ENCODE measurements at regions not wholly inside any gene's neighbourhood (a gene's known extent, or its start where the extent isn't known, plus 50 kb on each side); places are given as distances from the start of the nearest gene placed in this dataset.

DNA sequence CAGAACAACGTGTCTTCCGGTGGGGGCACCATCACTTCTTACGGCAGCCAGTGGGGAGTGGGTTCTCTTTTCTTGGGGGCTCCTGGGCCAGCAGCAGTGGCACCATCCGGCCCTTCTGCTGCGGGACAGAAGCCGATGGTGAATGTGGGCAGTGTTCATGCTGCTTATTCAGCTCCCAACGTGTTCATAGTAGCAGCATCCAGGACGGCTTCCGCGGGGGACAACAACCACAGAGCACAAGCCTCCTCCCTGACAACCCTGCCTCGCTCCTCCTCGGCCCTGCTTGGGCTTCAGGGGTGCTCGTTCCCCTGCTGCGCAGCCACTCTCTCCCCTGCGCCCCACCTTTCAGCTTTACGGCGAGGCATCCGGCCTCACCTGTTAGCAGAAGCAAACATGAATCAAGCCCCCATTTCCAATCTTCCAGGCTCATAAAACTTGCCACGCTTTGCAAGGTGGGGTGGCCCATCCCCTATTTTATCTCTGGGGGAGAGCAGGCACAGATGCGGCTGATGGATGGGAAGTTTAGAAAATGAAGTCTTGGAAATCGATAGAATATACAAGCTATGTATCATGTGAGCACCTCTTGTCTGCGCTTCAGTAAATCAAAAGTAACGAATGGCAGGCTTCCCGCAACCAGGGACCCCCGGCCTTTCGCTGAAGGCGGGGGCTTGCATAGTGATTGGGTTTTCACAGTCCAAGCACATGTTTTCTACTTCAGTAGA lies 191.8 kb upstream of the NECTIN1 start:
- no peaks in the 10 kb centered on the region for H3K9me3 ChIP-seq (ENCODE audit: control insufficient read depth in 2 of 2, insufficient read depth in 1 of 2, low read depth in 1 of 2, low read length in 1 of 2)
- H3K27ac ChIP-seq (ENCODE audit: low read depth in 2 of 2, low read length in 1 of 2): no peak overlapping the region
- H3K4me3 ChIP-seq (ENCODE audit: low read depth in 1 of 2, low read length in 2 of 2): no peak overlapping the region
- 84 to 87% methylated on average over 27 of the region's 27 CpGs for WGBS, 2 donors
- H3K27me3 ChIP-seq (ENCODE audit: control insufficient read depth in 1 of 2, insufficient read depth in 2 of 2, low read length in 2 of 2): no peaks in the 10 kb centered on the region
- H3K36me3 ChIP-seq (ENCODE audit: control insufficient read depth in 2 of 2, insufficient read depth in 2 of 2, low read length in 1 of 2): no peaks in the 10 kb centered on the region
- no peaks in the 10 kb centered on the region for H3K4me1 ChIP-seq (ENCODE audit: control insufficient read depth in 2 of 2, insufficient read depth in 2 of 2, low read length in 1 of 2)

DNA sequence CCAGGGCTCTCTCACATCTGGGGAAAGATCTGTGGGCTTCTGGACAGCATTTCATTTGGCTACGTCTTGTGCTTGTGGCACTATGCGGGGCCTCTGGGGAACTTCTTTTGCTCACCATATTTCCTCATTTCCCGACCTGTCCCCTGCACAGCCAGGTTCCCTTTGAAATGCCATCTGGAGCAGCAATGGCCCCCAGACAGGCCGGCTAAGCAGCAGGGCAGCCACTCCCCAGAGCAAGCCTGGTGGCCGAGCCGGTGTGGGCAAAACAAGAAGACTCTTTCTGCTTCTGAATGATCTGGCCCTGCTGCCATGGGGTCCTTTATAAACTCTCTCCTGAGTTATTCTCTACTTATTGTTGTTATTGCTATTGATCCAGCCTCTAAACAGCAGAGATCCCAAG lies 190.7 kb upstream of the NECTIN1 start:
- 67 to 69% methylated on average over 6 of the region's 6 CpGs for WGBS, 2 donors
- no peaks in the 10 kb centered on the region for H3K27me3 ChIP-seq (ENCODE audit: control insufficient read depth in 1 of 2, insufficient read depth in 2 of 2, low read length in 2 of 2)

DNA sequence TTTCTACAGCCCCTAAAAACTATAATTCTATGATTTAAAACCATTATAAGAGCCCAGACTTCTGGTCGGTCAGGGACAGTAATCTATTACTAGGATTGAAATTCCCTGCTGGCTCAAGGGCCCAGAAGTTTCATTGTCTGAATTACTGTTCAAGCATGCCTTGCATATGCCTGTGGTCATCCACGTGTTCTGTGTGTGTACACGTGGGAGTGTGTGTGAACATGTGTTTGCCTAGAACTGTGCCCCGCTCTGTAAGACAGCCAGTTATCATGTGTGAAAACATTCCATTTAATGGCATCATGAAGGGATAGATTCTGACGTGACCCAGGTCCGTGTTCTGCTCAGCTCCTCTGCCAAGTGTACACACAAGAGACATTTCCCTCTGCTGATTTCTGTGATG lies 189.3 kb upstream of the NECTIN1 start:
- H3K4me3 ChIP-seq (ENCODE audit: low read depth in 1 of 2, low read length in 2 of 2): no peak overlapping the region
- H3K36me3 ChIP-seq (ENCODE audit: control insufficient read depth in 2 of 2, insufficient read depth in 2 of 2, low read length in 1 of 2): no peaks in the 10 kb centered on the region
- H3K9me3 ChIP-seq (ENCODE audit: control insufficient read depth in 2 of 2, insufficient read depth in 1 of 2, low read depth in 1 of 2, low read length in 1 of 2): peaks cover 0 to 2% of the 10 kb centered on the region in 2 donors
- WGBS, 2 donors: 47 to 59% methylated on average over 6 of the region's 6 CpGs
- no peaks in the 10 kb centered on the region for H3K4me1 ChIP-seq (ENCODE audit: control insufficient read depth in 2 of 2, insufficient read depth in 2 of 2, low read length in 1 of 2)
- H3K27ac ChIP-seq (ENCODE audit: low read depth in 2 of 2, low read length in 1 of 2): no peak overlapping the region
- no peaks in the 10 kb centered on the region for H3K27me3 ChIP-seq (ENCODE audit: control insufficient read depth in 1 of 2, insufficient read depth in 2 of 2, low read length in 2 of 2)

More for the DNA sequence above, 190.7 kb upstream of the NECTIN1 start:
- Histone ChIP-seq H3K4me3 (ENCODE audit: low read depth in 1 of 2, low read length in 2 of 2) (no peak overlapping the region), H3K36me3 (ENCODE audit: control insufficient read depth in 2 of 2, insufficient read depth in 2 of 2, low read length in 1 of 2) (no peaks in the 10 kb centered on the region), H3K4me1 (ENCODE audit: control insufficient read depth in 2 of 2, insufficient read depth in 2 of 2, low read length in 1 of 2) (no peaks in the 10 kb centered on the region), H3K9me3 (ENCODE audit: control insufficient read depth in 2 of 2, insufficient read depth in 1 of 2, low read depth in 1 of 2, low read length in 1 of 2) (peaks cover 0 to 2% of the 10 kb centered on the region in 2 donors), H3K27ac (ENCODE audit: low read depth in 2 of 2, low read length in 1 of 2) (no peak overlapping the region)

DNA sequence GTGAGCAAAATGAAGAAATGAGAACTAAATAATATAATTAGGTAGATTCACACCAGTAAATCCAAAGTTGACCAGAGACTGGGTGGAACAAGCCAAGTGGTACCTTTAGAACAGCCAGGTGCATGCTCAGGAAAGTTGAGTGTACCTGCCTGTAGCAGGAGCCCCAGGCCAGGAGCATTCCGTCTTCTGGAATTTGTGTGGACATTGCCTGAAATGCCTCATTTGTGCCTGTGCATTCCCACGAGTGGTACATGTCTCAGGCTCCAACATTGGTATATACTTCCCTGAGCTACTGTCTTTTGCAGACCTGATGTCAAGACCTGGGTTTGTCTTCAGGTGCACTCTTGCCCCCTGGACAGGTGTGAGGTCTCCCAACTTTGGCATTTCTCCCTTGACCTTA lies 187.6 kb upstream of the NECTIN1 start:
- Histone ChIP-seq H3K9me3 (ENCODE audit: control insufficient read depth in 2 of 2, insufficient read depth in 1 of 2, low read depth in 1 of 2, low read length in 1 of 2) (peaks cover 0 to 2% of the 10 kb centered on the region in 2 donors), H3K27me3 (ENCODE audit: control insufficient read depth in 1 of 2, insufficient read depth in 2 of 2, low read length in 2 of 2) (no peaks in the 10 kb centered on the region), H3K27ac (ENCODE audit: low read depth in 2 of 2, low read length in 1 of 2) (no peak overlapping the region), H3K36me3 (ENCODE audit: control insufficient read depth in 2 of 2, insufficient read depth in 2 of 2, low read length in 1 of 2) (no peaks in the 10 kb centered on the region), H3K4me1 (ENCODE audit: control insufficient read depth in 2 of 2, insufficient read depth in 2 of 2, low read length in 1 of 2) (no peaks in the 10 kb centered on the region), H3K4me3 (ENCODE audit: low read depth in 1 of 2, low read length in 2 of 2) (no peak overlapping the region)
- WGBS, 2 donors: 61 to 67% methylated on average over 2 of the region's 2 CpGs

DNA sequence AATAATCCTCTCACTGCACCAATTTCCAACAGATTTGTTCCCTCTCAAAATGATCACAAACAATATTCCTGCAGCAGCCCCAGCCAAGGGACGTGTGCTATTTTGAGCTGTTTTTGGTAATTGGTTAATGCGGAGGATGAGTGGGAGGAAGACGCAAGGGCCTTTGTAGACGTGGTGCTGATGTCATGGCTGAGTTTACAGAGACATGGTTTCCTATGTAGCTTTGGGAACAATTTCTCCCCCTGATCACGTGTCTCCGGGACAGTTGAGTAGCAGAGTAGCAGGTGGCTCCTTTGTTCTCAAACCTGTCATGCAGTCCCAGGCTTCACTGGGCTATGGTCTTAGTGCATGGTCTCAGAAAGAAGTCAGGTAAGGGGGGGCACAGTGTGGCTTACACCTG lies 183.2 kb upstream of the NECTIN1 start:
- Histone ChIP-seq H3K4me1 (ENCODE audit: control insufficient read depth in 2 of 2, insufficient read depth in 2 of 2, low read length in 1 of 2) (peaks cover 5 to 6% of the 10 kb centered on the region in 2 donors), H3K27me3 (ENCODE audit: control insufficient read depth in 1 of 2, insufficient read depth in 2 of 2, low read length in 2 of 2) (no peaks in the 10 kb centered on the region), H3K27ac (ENCODE audit: low read depth in 2 of 2, low read length in 1 of 2) (no peak overlapping the region), H3K4me3 (ENCODE audit: low read depth in 1 of 2, low read length in 2 of 2) (no peak overlapping the region), H3K9me3 (ENCODE audit: control insufficient read depth in 2 of 2, insufficient read depth in 1 of 2, low read depth in 1 of 2, low read length in 1 of 2) (peaks cover 0 to 2% of the 10 kb centered on the region in 2 donors), H3K36me3 (ENCODE audit: control insufficient read depth in 2 of 2, insufficient read depth in 2 of 2, low read length in 1 of 2) (no peaks in the 10 kb centered on the region)
- WGBS, 2 donors: 82 to 85% methylated on average over 6 of the region's 6 CpGs

DNA sequence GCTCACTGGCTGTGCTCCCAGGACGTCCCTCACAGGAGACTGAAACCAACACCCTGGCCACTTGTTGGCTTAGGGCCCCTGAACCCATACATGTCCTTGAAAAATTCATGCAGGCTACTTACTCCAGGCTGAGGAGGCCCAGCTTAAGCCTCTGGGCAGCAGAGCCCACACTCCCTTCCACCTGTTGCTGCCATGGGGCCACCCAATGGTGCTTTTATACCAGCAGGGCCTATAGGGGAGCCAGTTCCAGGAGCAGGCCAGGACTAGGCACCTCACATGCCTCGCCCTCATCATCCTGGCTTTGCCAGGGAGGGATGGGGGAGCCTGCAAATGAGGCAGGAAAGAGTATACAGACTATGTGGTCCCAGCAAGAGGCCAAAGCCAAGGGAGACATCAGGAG lies 181.7 kb upstream of the NECTIN1 start:
- Histone ChIP-seq H3K36me3 (ENCODE audit: control insufficient read depth in 2 of 2, insufficient read depth in 2 of 2, low read length in 1 of 2) (no peaks in the 10 kb centered on the region), H3K9me3 (ENCODE audit: control insufficient read depth in 2 of 2, insufficient read depth in 1 of 2, low read depth in 1 of 2, low read length in 1 of 2) (peaks cover 0 to 2% of the 10 kb centered on the region in 2 donors), H3K4me3 (ENCODE audit: low read depth in 1 of 2, low read length in 2 of 2) (no peak overlapping the region), H3K27me3 (ENCODE audit: control insufficient read depth in 1 of 2, insufficient read depth in 2 of 2, low read length in 2 of 2) (no peaks in the 10 kb centered on the region), H3K4me1 (ENCODE audit: control insufficient read depth in 2 of 2, insufficient read depth in 2 of 2, low read length in 1 of 2) (peaks cover 6 to 7% of the 10 kb centered on the region in 2 donors), H3K27ac (ENCODE audit: low read depth in 2 of 2, low read length in 1 of 2) (no peak overlapping the region)
- WGBS, 2 donors: 79 to 88% methylated on average over 2 of the region's 2 CpGs

DNA sequence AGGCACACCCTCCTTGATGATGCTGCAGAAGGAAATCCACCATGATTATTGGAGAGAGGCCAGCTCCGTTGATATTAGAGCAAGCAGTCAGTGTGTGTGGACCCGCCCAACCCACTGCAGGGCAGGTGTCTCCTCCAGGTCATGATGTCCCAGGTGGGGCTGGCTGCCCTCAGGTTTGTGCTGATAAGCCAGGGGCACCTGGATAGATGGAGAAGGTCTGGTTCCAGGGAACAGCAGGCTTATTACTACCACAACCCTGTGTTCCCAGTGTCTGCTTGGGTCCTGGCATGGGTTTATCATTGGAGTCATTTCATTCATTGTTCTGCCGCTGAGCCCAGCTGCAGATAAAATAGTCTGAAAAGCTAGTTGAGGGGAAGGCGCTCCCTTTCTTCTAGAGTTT lies 181.1 kb upstream of the NECTIN1 start:
- H3K9me3 ChIP-seq (ENCODE audit: control insufficient read depth in 2 of 2, insufficient read depth in 1 of 2, low read depth in 1 of 2, low read length in 1 of 2): peaks cover 0 to 2% of the 10 kb centered on the region in 2 donors
- H3K27me3 ChIP-seq (ENCODE audit: control insufficient read depth in 1 of 2, insufficient read depth in 2 of 2, low read length in 2 of 2): no peaks in the 10 kb centered on the region
- H3K4me1 ChIP-seq (ENCODE audit: control insufficient read depth in 2 of 2, insufficient read depth in 2 of 2, low read length in 1 of 2): peaks cover 8 to 9% of the 10 kb centered on the region in 2 donors
- WGBS, 2 donors: 73 to 80% methylated on average over 4 of the region's 4 CpGs
- no peaks in the 10 kb centered on the region for H3K36me3 ChIP-seq (ENCODE audit: control insufficient read depth in 2 of 2, insufficient read depth in 2 of 2, low read length in 1 of 2)
- H3K27ac ChIP-seq (ENCODE audit: low read depth in 2 of 2, low read length in 1 of 2): no peak overlapping the region
- no peak overlapping the region for H3K4me3 ChIP-seq (ENCODE audit: low read depth in 1 of 2, low read length in 2 of 2)

DNA sequence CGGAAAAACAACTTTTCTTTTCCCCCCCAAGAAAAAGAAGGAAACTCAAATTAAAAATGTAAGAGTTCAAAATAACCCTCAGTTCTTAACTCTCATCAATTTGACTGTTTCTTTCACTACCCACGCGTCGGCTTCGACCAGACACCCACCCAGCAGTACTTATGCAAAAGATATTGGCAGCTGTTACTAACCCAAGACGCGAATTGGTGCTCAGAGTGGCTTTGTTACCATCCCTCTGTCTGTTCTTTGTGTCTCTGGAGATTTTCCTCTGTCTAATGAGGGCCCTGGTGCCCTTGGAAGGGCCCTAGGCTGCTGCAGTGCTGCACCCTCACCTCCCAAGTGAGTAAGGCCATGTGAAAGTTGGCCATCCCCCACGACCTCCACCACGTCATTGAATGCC lies 180.5 kb upstream of the NECTIN1 start:
- Histone ChIP-seq H3K4me3 (ENCODE audit: low read depth in 1 of 2, low read length in 2 of 2) (no peak overlapping the region), H3K4me1 (ENCODE audit: control insufficient read depth in 2 of 2, insufficient read depth in 2 of 2, low read length in 1 of 2) (peaks cover 8 to 10% of the 10 kb centered on the region in 2 donors), H3K36me3 (ENCODE audit: control insufficient read depth in 2 of 2, insufficient read depth in 2 of 2, low read length in 1 of 2) (no peaks in the 10 kb centered on the region), H3K9me3 (ENCODE audit: control insufficient read depth in 2 of 2, insufficient read depth in 1 of 2, low read depth in 1 of 2, low read length in 1 of 2) (no peaks in the 10 kb centered on the region), H3K27me3 (ENCODE audit: control insufficient read depth in 1 of 2, insufficient read depth in 2 of 2, low read length in 2 of 2) (no peaks in the 10 kb centered on the region), H3K27ac (ENCODE audit: low read depth in 2 of 2, low read length in 1 of 2) (no peak overlapping the region)
- 80 to 86% methylated on average over 9 of the region's 9 CpGs for WGBS, 2 donors

DNA sequence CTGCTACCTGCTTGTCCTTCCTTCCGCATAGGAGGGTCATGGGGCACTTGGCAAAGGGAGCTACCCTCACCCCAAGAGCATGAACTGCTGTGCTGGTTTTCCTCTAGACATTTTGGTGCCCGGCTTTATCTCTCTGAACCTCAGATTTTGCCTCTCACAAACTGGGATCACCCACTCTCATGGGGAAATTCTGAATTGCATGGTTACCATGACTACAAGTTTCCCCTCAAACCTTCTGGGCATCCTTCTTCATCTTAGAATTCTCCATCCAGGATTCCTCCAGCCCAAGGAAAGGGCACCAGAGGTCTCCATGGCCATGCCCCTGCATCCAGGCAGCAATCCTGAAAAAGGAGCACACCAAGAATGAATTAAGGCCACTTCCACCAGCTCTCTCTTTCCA lies 180.1 kb upstream of the NECTIN1 start:
- H3K4me1 ChIP-seq (ENCODE audit: control insufficient read depth in 2 of 2, insufficient read depth in 2 of 2, low read length in 1 of 2): peaks cover 8 to 14% of the 10 kb centered on the region in 2 donors
- WGBS, 2 donors: 43 to 45% methylated on average over 2 of the region's 2 CpGs

DNA sequence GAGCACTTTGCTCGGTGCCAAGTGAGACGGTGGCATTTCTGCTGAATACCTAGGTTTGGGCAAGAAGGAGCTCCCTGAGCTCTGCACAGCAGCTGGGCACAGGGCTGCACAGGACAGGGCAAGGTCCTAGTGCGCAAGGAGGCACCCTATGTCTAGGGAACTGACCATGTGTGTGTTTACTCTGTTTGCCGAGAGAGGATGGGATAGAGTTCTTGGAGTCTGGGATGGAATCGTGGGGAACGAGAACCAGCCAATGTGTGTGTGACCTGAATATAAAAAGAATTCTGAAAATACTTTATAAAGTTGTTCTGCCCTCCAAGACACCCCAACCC lies 179.5 kb upstream of the NECTIN1 start:
- Histone ChIP-seq H3K36me3 (ENCODE audit: control insufficient read depth in 2 of 2, insufficient read depth in 2 of 2, low read length in 1 of 2) (no peaks in the 10 kb centered on the region), H3K9me3 (ENCODE audit: control insufficient read depth in 2 of 2, insufficient read depth in 1 of 2, low read depth in 1 of 2, low read length in 1 of 2) (no peaks in the 10 kb centered on the region), H3K4me1 (ENCODE audit: control insufficient read depth in 2 of 2, insufficient read depth in 2 of 2, low read length in 1 of 2) (peaks cover 8 to 19% of the 10 kb centered on the region in 2 donors), H3K4me3 (ENCODE audit: low read depth in 1 of 2, low read length in 2 of 2) (no peak overlapping the region), H3K27me3 (ENCODE audit: control insufficient read depth in 1 of 2, insufficient read depth in 2 of 2, low read length in 2 of 2) (no peaks in the 10 kb centered on the region), H3K27ac (ENCODE audit: low read depth in 2 of 2, low read length in 1 of 2) (peak overlapping the region in 1 of 2 donors; percentile 29)
- WGBS, 2 donors: 47 to 48% methylated on average over 6 of the region's 6 CpGs

More for the DNA sequence above, 180.1 kb upstream of the NECTIN1 start:
- H3K36me3 ChIP-seq (ENCODE audit: control insufficient read depth in 2 of 2, insufficient read depth in 2 of 2, low read length in 1 of 2): no peaks in the 10 kb centered on the region
- no peak overlapping the region for H3K27ac ChIP-seq (ENCODE audit: low read depth in 2 of 2, low read length in 1 of 2)
- no peaks in the 10 kb centered on the region for H3K9me3 ChIP-seq (ENCODE audit: control insufficient read depth in 2 of 2, insufficient read depth in 1 of 2, low read depth in 1 of 2, low read length in 1 of 2)
- H3K4me3 ChIP-seq (ENCODE audit: low read depth in 1 of 2, low read length in 2 of 2): no peak overlapping the region
- H3K27me3 ChIP-seq (ENCODE audit: control insufficient read depth in 1 of 2, insufficient read depth in 2 of 2, low read length in 2 of 2): no peaks in the 10 kb centered on the region
